GM18499 (cell line): ENCODE measurements at regions not wholly inside any gene's neighbourhood (a gene's known extent, or its start where the extent isn't known, plus 50 kb on each side); places are given as distances from the start of the nearest gene placed in this dataset.
"Not testable (repeated sequence)": the region's sequence is repeated elsewhere in the genome, so short reads cannot be mapped to it uniquely, and the experiment has no call there.

ENCODE experiments used
- ATAC-seq: cut with Tn5 transposase; IDR thresholded peaks from one replicate; pipeline ENCODE4 v1.9.1; 2021; ENCODE audit warnings: moderate number of reproducible peaks; ENCODE audit not compliant: insufficient read depth, unreplicated experiment

- ATAC-seq = no peak
Observed at GRCh38 chr6:85237478-85237877, 212.4 kb upstream of the NT5E start.

GRCh38 chr6:85236636-85237035 is 213.2 kb upstream of the NT5E start:
- no peak for ATAC-seq

GRCh38 chr6:85227345-85227744 is 222.5 kb upstream of the NT5E start:
- not testable (repeated sequence) for ATAC-seq

GRCh38 chr6:85212794-85213193 is 237.1 kb upstream of the NT5E start:
- ATAC-seq = not testable (repeated sequence)

- no peak for ATAC-seq
Observed at GRCh38 chr6:85195243-85195642, 254.6 kb upstream of the NT5E start.

GRCh38 chr6:85193339-85193738 is 256.5 kb upstream of the NT5E start:
- ATAC-seq = no peak

- no peak for ATAC-seq
Observed at GRCh38 chr6:85192596-85192995, 257.3 kb upstream of the NT5E start.

GRCh38 chr6:85192186-85192585 is 257.7 kb upstream of the NT5E start:
- ATAC-seq = no peak

- ATAC-seq = no peak
Observed at GRCh38 chr6:85191656-85192055, 258.2 kb upstream of the NT5E start.

GRCh38 chr6:85186546-85187175 is 263.2 kb upstream of the NT5E start:
- ATAC-seq = no peak

- ATAC-seq = no peak
Observed at GRCh38 chr6:85185977-85186376, 263.9 kb upstream of the NT5E start.

- no peak for ATAC-seq
Observed at GRCh38 chr6:85183841-85184240, 266.0 kb upstream of the NT5E start.

GRCh38 chr6:85172705-85173104 is 277.2 kb upstream of the NT5E start:
- no peak for ATAC-seq

GRCh38 chr6:85172161-85172560 is 277.7 kb upstream of the NT5E start:
- ATAC-seq = no peak

- ATAC-seq = no peak
Observed at GRCh38 chr6:85169189-85169588, 280.7 kb upstream of the NT5E start.

- no peak for ATAC-seq
Observed at GRCh38 chr6:85168146-85168545, 281.7 kb upstream of the NT5E start.

GRCh38 chr6:85166114-85166741 is 283.7 kb upstream of the NT5E start:
- no peak for ATAC-seq

- ATAC-seq = no peak
Observed at GRCh38 chr6:85163156-85164080, 286.5 kb upstream of the NT5E start.

- ATAC-seq = no peak
Observed at GRCh38 chr6:85157311-85157710, 292.6 kb upstream of the NT5E start.

- no peak for ATAC-seq
Observed at GRCh38 chr6:85143676-85144075, 306.2 kb upstream of the NT5E start.

- ATAC-seq = no peak
Observed at GRCh38 chr6:85137865-85138264, 312.0 kb upstream of the NT5E start.
